Neural cell (in vitro differentiated cells): ENCODE measurements at regions not wholly inside any gene's neighbourhood (a gene's known extent, or its start where the extent isn't known, plus 50 kb on each side); places are given as distances from the start of the nearest gene placed in this dataset.

Experiments used
- H2AFZ ChIP-seq: fragments of 200-600, 300-800 bp; sonication (generic), shearing (Covaris generic); 2 replicates; pipeline ENCODE4 v1.6.0; 2014; ENCODE audit warnings: low read depth, mild to moderate bottlenecking, antibody characterized with exemption, low read length, moderate library complexity
- H3F3A ChIP-seq: fragments of 200-600 bp; shearing (Covaris generic); 2 replicates; pipeline ENCODE4 v1.6.1; 2016; ENCODE audit warnings: mild to moderate bottlenecking, moderate library complexity, mixed read lengths, antibody characterized with exemption, low read length; ENCODE audit not compliant: insufficient read depth, poor library complexity, severe bottlenecking
- H3K27ac ChIP-seq: fragments of 200-600, 300-800 bp; sonication (generic), shearing (Covaris generic); 2 replicates; pipeline ENCODE4 v1.5.1; 2014; ENCODE audit warnings: mild to moderate bottlenecking, low read length, moderate library complexity
- H3K27me3 ChIP-seq: fragments of 300-800, 200-600 bp; sonication (generic), shearing (Covaris generic); 2 replicates; pipeline ENCODE4 v1.6.0; 2014; ENCODE audit warnings: mild to moderate bottlenecking, low read depth, low read length, moderate library complexity; ENCODE audit not compliant: insufficient read depth
- H3K36me3 ChIP-seq: fragments of 300-800, 200-600 bp; sonication (generic), shearing (Covaris generic); 2 replicates; pipeline ENCODE4 v1.5.1; 2014; ENCODE audit warnings: mild to moderate bottlenecking, antibody characterized with exemption, low read length, moderate library complexity; ENCODE audit not compliant: insufficient read depth
- H3K4me2 ChIP-seq: fragments of 300-800, 200-600 bp; sonication (generic), shearing (Covaris generic); 2 replicates; pipeline ENCODE4 v1.6.0; 2014; ENCODE audit warnings: mild to moderate bottlenecking, low read length
- H3K4me3 ChIP-seq: fragments of 300-800, 200-600 bp; sonication (generic), shearing (Covaris generic); 2 replicates; pipeline ENCODE4 v1.5.1; 2014; ENCODE audit warnings: mild to moderate bottlenecking, low read length, moderate library complexity
- H3K79me2 ChIP-seq: fragments of 200-600 bp; shearing (Covaris generic); replicated peaks from 2 replicates; pipeline ENCODE4 v1.6.0; 2014; ENCODE audit warnings: mild to moderate bottlenecking, low read length, moderate library complexity; ENCODE audit not compliant: insufficient read depth
- H3K9ac ChIP-seq: fragments of 300-800, 200-600 bp; sonication (generic), shearing (Covaris generic); 2 replicates; pipeline ENCODE4 v1.6.1; 2016; ENCODE audit warnings: mild to moderate bottlenecking, low read length, mixed read lengths
- H3K9me2 ChIP-seq: fragments of 200-600 bp; shearing (Covaris generic); 2 replicates; pipeline ENCODE4 v1.6.1; 2016; ENCODE audit warnings: mild to moderate bottlenecking, low read length, mixed read lengths; ENCODE audit not compliant: insufficient read depth
- H3K9me3 ChIP-seq: fragments of 200-600, 300-800 bp; sonication (generic), shearing (Covaris generic); 2 replicates; pipeline ENCODE4 v1.6.1; 2016; ENCODE audit warnings: mild to moderate bottlenecking, mixed run types, low read length, moderate library complexity, mixed read lengths
- H4K20me1 ChIP-seq: fragments of 200-600 bp; shearing (Covaris generic); 2 replicates; pipeline ENCODE4 v1.6.1; 2016; ENCODE audit warnings: mild to moderate bottlenecking, mixed run types; ENCODE audit not compliant: insufficient read depth
- EP300 ChIP-seq: fragments of 450-650 bp; conservative IDR thresholded peaks from 2 replicates; pipeline ENCODE4 v1.6.1; 2014; ENCODE audit warnings: antibody characterized with exemption, mild to moderate bottlenecking, moderate library complexity; ENCODE audit not compliant: poor library complexity, severe bottlenecking
- EZH2 ChIP-seq: fragments of 200-600, 300-800 bp; shearing (Covaris generic), sonication (generic); IDR thresholded peaks from 2 replicates; pipeline ENCODE4 v1.6.1; 2014; ENCODE audit warnings: antibody characterized with exemption, low read length, borderline replicate concordance, mild to moderate bottlenecking; ENCODE audit not compliant: insufficient read depth, poor library complexity, severe bottlenecking
- MXI1 ChIP-seq: fragments of 450-650 bp; conservative IDR thresholded peaks from 2 replicates; pipeline ENCODE4 v1.6.1; 2014; ENCODE audit warnings: antibody characterized with exemption, mild to moderate bottlenecking; ENCODE audit not compliant: poor library complexity, severe bottlenecking
- POLR2AphosphoS5 ChIP-seq: IDR thresholded peaks from 2 replicates; pipeline ENCODE4 v1.6.1; 2012
- RAD21 ChIP-seq: fragments of 450-650 bp; conservative IDR thresholded peaks from 2 replicates; pipeline ENCODE4 v1.6.1; 2014; ENCODE audit warnings: antibody characterized with exemption, mild to moderate bottlenecking, moderate library complexity
- REST ChIP-seq: IDR thresholded peaks from 2 replicates; pipeline ENCODE4 v1.6.1; 2012; ENCODE audit warnings: borderline replicate concordance
- SMC3 ChIP-seq: fragments of 450-650 bp; conservative IDR thresholded peaks from 2 replicates; pipeline ENCODE4 v1.6.1; 2014; ENCODE audit warnings: antibody characterized with exemption, mild to moderate bottlenecking, moderate library complexity; ENCODE audit not compliant: poor library complexity
- TAF1 ChIP-seq: IDR thresholded peaks from 2 replicates; pipeline ENCODE4 v1.6.1; 2012; ENCODE audit warnings: low read depth
- TF ChIP-seq, protein P1 (sequence below): fragments of 450-650 bp; IDR thresholded peaks from 2 replicates; pipeline ENCODE4 v1.5.1; 2014; ENCODE audit warnings: antibody characterized with exemption, mild to moderate bottlenecking, moderate library complexity; ENCODE audit not compliant: poor library complexity, severe bottlenecking

- TF ChIP-seq EZH2 (no peak), MXI1 (no peak), REST (no peak), EP300 (no peak), POLR2AphosphoS5 (no peak), RAD21 (no peak), SMC3 (no peak), TAF1 (no peak)
- TF ChIP-seq, protein P1, sequence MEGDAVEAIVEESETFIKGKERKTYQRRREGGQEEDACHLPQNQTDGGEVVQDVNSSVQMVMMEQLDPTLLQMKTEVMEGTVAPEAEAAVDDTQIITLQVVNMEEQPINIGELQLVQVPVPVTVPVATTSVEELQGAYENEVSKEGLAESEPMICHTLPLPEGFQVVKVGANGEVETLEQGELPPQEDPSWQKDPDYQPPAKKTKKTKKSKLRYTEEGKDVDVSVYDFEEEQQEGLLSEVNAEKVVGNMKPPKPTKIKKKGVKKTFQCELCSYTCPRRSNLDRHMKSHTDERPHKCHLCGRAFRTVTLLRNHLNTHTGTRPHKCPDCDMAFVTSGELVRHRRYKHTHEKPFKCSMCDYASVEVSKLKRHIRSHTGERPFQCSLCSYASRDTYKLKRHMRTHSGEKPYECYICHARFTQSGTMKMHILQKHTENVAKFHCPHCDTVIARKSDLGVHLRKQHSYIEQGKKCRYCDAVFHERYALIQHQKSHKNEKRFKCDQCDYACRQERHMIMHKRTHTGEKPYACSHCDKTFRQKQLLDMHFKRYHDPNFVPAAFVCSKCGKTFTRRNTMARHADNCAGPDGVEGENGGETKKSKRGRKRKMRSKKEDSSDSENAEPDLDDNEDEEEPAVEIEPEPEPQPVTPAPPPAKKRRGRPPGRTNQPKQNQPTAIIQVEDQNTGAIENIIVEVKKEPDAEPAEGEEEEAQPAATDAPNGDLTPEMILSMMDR, result no peak
- Histone ChIP-seq H3K9ac (no peak overlapping the region), H4K20me1 (no peaks in the 10 kb centered on the region)
Measured at GRCh38 chr7:106583706-106584690, 77.0 kb downstream of the CCDC71L start.

GRCh38 chr7:106583100-106583499 lies 77.9 kb downstream of the CCDC71L start:
- H3K27ac ChIP-seq, result no peak overlapping the region
- no peak overlapping the region for H2AFZ ChIP-seq
- no peak overlapping the region for H3K4me2 ChIP-seq
- H4K20me1 ChIP-seq, result no peaks in the 10 kb centered on the region
- no peaks in the 10 kb centered on the region for H3K9me3 ChIP-seq
- H3K27me3 ChIP-seq, result no peaks in the 10 kb centered on the region
- no peaks in the 10 kb centered on the region for H3K79me2 ChIP-seq
- no peaks in the 10 kb centered on the region for H3K36me3 ChIP-seq
- no peaks in the 10 kb centered on the region for H3K9me2 ChIP-seq
- no peak overlapping the region for H3K4me3 ChIP-seq
- no peak for TF ChIP-seq TAF1
- TF ChIP-seq EZH2, result no peak
- TF ChIP-seq SMC3, result no peak
- no peak for TF ChIP-seq POLR2AphosphoS5
- no peak for TF ChIP-seq RAD21
- TF ChIP-seq, protein P1, result no peak
- TF ChIP-seq EP300, result no peak
- TF ChIP-seq MXI1, result no peak
- TF ChIP-seq REST, result no peak
- H3F3A ChIP-seq, result no peaks in the 10 kb centered on the region
- H3K9ac ChIP-seq, result no peak overlapping the region

More at GRCh38 chr7:106583706-106584690, 77.0 kb downstream of the CCDC71L start:
- Histone ChIP-seq H3K27ac (no peak overlapping the region), H3F3A (no peaks in the 10 kb centered on the region), H3K4me2 (no peak overlapping the region), H3K9me3 (no peaks in the 10 kb centered on the region), H2AFZ (no peak overlapping the region), H3K79me2 (no peaks in the 10 kb centered on the region), H3K9me2 (no peaks in the 10 kb centered on the region), H3K4me3 (no peak overlapping the region), H3K36me3 (no peaks in the 10 kb centered on the region), H3K27me3 (no peaks in the 10 kb centered on the region)
